ENCODE measurements at regions not wholly inside any gene's neighbourhood (a gene's known extent, or its start where the extent isn't known, plus 50 kb on each side); places are given as distances from the start of the nearest gene placed in this dataset.
"Not testable (repeated sequence)": the region's sequence is repeated elsewhere in the genome, so short reads cannot be mapped to it uniquely, and the experiment has no call there.

DNA sequence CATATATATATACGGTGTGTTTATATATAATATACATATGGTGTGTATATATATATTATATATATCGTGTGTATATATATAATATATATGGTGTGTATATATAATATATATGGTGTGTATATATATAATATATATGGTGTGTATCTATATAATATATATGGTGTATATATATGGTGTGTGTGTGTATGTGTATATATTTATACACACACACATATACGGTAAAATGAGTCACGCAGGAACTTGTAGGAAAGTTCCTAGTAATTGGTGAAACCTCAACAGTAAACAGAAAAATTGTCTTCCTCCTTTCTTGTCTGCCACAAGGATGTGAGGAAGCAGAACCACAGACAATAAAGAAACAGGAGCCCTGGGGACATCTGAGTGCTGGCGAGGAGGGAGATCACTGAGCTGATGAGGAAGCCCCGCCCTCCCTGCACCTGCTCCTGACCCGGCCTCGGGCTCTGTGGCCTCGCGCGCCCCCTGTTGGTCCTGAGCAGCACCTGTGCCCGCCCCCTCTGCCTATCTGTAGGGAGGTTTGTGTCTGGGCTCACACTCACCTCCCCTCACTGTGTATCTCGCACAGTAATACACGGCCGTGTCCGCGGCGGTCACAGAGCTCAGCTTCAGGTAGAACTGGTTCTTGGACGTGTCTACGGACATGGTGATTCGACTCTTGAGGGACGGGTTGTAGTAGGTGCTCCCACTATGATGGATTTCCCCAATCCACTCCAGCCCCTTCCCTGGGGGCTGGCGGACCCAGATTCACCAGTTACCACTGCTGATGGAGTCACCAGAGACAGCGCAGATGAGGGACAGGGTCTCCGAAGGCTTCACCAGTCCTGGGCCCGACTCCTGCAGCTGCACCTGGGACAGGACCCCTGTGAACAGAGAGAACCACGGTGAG, 1079.4 kb downstream of the TMEM121 start:
- DNase-seq (ENCODE audit: missing footprints) = peak; percentile 79
- intact Hi-C loops (cut with DNase I) = no loop called here
- ATAC-seq = no peak

DNA sequence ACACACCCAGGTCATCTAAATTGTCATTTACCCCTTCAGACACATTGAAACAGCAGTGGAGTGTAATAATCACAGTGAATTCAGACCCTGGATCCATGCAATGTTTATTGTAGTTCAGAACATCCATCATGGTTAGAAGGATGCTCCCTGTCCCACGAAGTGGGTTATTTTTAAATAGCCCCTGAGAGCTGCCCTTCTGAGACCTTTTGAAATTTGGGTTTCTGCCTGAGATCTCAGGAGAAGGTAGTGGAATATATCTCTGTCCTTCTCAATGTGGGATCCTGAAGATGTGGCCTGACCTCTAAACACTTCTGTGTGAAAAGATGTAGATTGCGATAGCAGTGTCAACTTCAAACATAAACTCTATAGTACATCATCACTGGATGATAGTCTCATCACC, 1080.6 kb downstream of the TMEM121 start:
- ATAC-seq = no peak
- DNase-seq (ENCODE audit: missing footprints) = no peak
- intact Hi-C loops (cut with DNase I) = no loop called here

GRCh38 chr14:106610691-106611090, 1084.3 kb downstream of the TMEM121 start:
- ATAC-seq (no peak), DNase-seq (ENCODE audit: missing footprints) (no peak)
- intact Hi-C loops (cut with DNase I) = no loop called here

GRCh38 chr14:106613256-106613655, 1086.9 kb downstream of the TMEM121 start:
- intact Hi-C loops (cut with DNase I) = no loop called here
- no peak for ATAC-seq
- DNase-seq (ENCODE audit: missing footprints) = no peak

- ATAC-seq; intact Hi-C loops (cut with DNase I): not testable (repeated sequence)
- DNase-seq (ENCODE audit: missing footprints) = peak; percentile 81
These were observed 1092.1 kb downstream of the TMEM121 start for GRCh38 chr14:106618471-106618951.

GRCh38 chr14:106619606-106620005, 1093.2 kb downstream of the TMEM121 start:
- ATAC-seq (no peak), DNase-seq (ENCODE audit: missing footprints) (no peak)
- intact Hi-C loops (cut with DNase I) = no loop called here

GRCh38 chr14:106620368-106620767, 1094.0 kb downstream of the TMEM121 start:
- DNase-seq (ENCODE audit: missing footprints) (no peak), ATAC-seq (no peak)
- intact Hi-C loops (cut with DNase I) = no loop called here

- DNase-seq (ENCODE audit: missing footprints) (no peak), ATAC-seq (no peak)
- intact Hi-C loops (cut with DNase I) = no loop called here
These were observed 1095.9 kb downstream of the TMEM121 start for GRCh38 chr14:106622200-106622745.

- ATAC-seq (no peak), DNase-seq (ENCODE audit: missing footprints) (no peak)
- intact Hi-C loops (cut with DNase I) = no loop called here
These were observed 1098.8 kb downstream of the TMEM121 start for GRCh38 chr14:106625186-106625585.

GRCh38 chr14:106626469-106626868, 1100.1 kb downstream of the TMEM121 start:
- intact Hi-C loops (cut with DNase I); ATAC-seq; DNase-seq (ENCODE audit: missing footprints): not testable (repeated sequence)

DNA sequence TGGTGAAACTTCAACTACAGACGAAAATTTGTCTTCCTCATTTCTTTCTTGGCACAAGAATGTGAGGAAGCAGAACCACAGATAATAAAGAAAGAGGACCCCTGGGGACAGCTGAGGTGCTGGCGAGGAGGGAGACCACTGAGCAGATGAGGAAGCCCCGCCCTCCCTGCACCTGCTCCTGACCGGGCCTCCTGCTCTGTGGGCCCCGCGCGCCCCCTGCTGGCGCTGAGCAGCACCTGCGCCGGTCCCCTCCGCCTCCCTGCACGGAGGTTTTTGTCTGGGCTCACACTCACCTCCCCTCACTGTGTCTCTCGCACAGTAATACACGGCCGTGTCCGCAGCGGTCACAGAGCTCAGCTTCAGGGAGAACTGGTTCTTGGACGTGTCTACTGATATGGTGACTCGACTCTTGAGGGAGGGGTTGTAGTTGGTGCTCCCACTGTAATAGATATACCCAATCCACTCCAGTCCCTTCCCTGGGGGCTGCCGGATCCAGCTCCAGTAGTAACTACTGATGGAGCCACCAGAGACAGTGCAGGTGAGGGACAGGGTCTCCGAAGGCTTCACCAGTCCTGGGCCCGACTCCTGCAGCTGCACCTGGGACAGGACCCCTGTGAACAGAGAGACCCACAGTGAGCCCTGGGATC, 1100.7 kb downstream of the TMEM121 start:
- peak; percentile 86 for DNase-seq (ENCODE audit: missing footprints)
- ATAC-seq; intact Hi-C loops (cut with DNase I): not testable (repeated sequence)

DNA sequence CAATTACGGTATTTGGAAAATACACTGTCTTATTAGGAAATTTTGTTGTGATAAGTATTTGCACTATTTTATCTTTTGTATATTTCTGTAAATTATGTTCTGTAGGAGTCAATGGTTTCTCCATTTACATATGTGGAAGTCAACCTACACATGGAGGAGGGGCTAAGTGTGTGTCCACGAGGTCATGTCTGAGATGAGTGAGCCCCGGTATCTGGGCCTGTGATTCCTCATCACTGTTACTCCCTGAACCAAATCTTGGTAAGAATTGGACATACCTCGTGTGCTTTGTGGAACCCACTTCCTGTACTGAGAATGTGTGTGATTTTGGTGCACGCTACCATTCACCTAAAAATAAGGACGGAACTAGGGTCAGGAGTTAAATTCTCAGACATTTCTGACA, 1105.5 kb downstream of the TMEM121 start:
- intact Hi-C loops (cut with DNase I) = no loop called here
- no peak for ATAC-seq
- DNase-seq (ENCODE audit: missing footprints) = no peak

- no peak for ATAC-seq
- DNase-seq (ENCODE audit: missing footprints) = no peak
- intact Hi-C loops (cut with DNase I) = no loop called here
These were observed 1107.3 kb downstream of the TMEM121 start for GRCh38 chr14:106633721-106634120.

DNA sequence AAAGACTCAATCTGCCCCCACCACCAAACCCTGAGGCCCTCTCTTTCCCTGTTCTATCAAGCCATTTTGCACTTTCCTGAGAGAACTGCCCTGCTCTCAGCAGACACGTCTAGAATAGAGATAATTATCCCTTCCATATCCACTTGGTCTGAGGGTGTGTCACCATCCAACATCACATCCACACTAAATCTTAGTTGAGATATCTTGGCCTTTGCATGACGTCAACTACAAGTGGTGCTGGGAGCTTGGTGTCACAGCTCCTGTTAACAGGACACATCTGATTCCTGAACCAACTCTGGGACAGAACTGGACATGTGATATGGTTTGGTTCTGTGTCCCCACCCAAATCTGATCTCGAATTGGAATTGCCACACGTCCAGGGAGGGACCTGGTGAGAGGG, 1109.2 kb downstream of the TMEM121 start:
- intact Hi-C loops (cut with DNase I) = no loop called here
- DNase-seq (ENCODE audit: missing footprints) (no peak), ATAC-seq (no peak)

GRCh38 chr14:106638786-106639452, 1112.5 kb downstream of the TMEM121 start:
- DNase-seq (ENCODE audit: missing footprints); intact Hi-C loops (cut with DNase I); ATAC-seq: not testable (repeated sequence)

GRCh38 chr14:106642090-106642489, 1115.7 kb downstream of the TMEM121 start:
- ATAC-seq = no peak
- no peak for DNase-seq (ENCODE audit: missing footprints)
- intact Hi-C loops (cut with DNase I) = no loop called here

DNA sequence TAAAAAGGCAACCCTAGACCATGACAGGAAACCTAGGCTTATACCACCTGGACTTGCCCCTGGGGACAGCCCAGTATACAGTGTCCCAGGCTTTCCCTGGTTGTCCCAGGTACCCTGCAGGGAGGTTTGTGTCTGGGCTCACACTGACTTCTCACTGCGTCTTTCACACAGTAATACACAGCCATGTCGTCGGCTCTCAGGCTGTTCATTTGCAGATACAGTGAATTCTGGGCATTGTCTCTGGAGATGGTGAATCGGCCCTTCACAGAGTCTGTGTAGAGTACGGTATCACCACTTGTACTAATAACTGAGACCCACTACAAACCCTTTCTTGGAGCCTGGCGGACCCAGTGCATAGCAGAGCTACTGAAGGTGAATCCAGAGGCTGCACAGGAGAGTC, 1116.6 kb downstream of the TMEM121 start:
- ATAC-seq; intact Hi-C loops (cut with DNase I); DNase-seq (ENCODE audit: missing footprints): not testable (repeated sequence)

GRCh38 chr14:106648874-106649273, 1122.5 kb downstream of the TMEM121 start:
- ATAC-seq; intact Hi-C loops (cut with DNase I); DNase-seq (ENCODE audit: missing footprints): not testable (repeated sequence)

DNA sequence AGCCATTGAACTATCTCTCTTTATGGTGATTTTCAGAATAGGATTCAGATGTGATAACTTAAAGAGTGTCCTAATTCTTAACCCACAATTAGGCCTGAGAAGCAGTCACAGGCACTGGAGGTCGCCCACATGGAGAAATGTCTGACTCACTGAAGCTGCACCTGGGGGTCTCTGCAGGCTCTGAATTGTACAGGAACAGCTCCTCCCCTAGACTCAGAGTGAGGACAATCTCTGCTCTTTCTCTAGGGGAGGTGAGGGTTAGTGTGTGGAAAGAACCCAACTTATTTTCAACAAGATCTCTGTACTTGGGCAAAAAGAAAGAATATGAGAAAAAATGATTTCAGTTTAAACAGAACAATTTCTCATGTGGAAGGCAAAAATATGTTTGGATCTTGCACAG, 1124.6 kb downstream of the TMEM121 start:
- ATAC-seq (no peak), DNase-seq (ENCODE audit: missing footprints) (no peak)
- intact Hi-C loops (cut with DNase I) = no loop called here

All from Right ventricle myocardium inferior (tissue), 1 donor.